ENCODE measurements at regions not wholly inside any gene's neighbourhood (a gene's known extent, or its start where the extent isn't known, plus 50 kb on each side); places are given as distances from the start of the nearest gene placed in this dataset.
"Not testable (repeated sequence)": the region's sequence is repeated elsewhere in the genome, so short reads cannot be mapped to it uniquely, and the experiment has no call there.

DNA sequence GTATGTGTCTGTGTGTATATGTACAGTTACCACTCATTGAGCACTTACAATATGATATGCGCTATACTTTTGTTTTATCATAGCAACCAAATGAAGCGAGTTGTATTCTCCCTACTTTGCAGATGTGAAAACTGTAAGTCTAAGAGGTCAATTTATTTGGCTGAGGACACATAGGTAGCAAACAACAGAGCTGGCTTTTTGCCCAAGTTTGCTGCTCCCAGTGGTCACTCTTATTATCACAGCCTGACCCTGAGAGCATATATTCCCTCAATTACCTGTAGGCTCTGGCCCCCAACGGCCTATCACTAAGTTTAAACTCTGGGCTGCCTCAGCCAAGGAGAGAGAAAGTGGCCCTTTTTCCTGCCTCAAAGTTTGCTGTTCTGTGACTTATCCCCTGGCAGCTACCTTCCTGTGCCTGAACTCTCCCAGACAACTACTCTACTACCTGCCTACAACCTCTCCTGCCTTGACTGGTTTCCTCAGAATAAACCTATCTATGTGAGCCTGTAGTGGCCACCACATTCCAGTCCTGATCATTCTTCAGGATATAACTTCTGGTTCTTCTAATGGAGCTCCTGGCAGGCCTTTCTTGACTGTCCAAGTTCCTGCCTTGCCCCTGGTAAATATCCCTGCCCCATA lies 221.8 kb downstream of the FRK start:
- TF ChIP-seq, protein P1, sequence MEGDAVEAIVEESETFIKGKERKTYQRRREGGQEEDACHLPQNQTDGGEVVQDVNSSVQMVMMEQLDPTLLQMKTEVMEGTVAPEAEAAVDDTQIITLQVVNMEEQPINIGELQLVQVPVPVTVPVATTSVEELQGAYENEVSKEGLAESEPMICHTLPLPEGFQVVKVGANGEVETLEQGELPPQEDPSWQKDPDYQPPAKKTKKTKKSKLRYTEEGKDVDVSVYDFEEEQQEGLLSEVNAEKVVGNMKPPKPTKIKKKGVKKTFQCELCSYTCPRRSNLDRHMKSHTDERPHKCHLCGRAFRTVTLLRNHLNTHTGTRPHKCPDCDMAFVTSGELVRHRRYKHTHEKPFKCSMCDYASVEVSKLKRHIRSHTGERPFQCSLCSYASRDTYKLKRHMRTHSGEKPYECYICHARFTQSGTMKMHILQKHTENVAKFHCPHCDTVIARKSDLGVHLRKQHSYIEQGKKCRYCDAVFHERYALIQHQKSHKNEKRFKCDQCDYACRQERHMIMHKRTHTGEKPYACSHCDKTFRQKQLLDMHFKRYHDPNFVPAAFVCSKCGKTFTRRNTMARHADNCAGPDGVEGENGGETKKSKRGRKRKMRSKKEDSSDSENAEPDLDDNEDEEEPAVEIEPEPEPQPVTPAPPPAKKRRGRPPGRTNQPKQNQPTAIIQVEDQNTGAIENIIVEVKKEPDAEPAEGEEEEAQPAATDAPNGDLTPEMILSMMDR (IDR thresholded peaks at IDR 0.05): peak; percentile 27
- H3K36me3 ChIP-seq: no peaks in the 10 kb centered on the region
- no peaks in the 10 kb centered on the region for H3K27me3 ChIP-seq (replicated peaks; ENCODE audit: insufficient read depth)
- DNase-seq (ENCODE audit: low spot score) (no peak), ATAC-seq (ENCODE audit: insufficient number of reproducible peaks, low FRiP score, low read depth) (no peak)
- no peaks in the 10 kb centered on the region for H3K9me3 ChIP-seq
- H3K4me1 ChIP-seq (ENCODE audit: control insufficient read depth in 1 of 2, low read depth in 2 of 2): no peaks in the 10 kb centered on the region
- no peak overlapping the region for H3K27ac ChIP-seq
- no peak overlapping the region for H3K4me3 ChIP-seq

DNA sequence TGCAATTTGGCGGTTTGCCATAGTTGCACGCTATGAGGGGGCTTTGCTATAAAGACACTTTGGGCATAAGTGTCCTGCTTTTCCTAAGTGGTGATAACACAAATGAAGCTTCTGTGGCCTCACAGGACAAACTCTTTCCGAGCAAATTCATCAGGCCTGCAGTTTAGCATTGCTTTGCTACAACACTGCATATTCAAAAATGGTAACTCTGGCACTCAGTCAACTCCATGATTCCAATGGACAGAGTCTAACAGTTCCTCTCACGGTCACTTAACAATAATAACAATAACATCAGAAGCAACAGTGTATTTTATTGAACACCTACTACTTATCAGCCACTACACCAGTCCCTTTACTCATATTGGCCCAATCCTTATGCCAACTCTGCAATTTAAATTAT lies 222.5 kb downstream of the FRK start:
- Histone ChIP-seq H3K4me3 (no peak overlapping the region), H3K27ac (no peak overlapping the region), H3K9me3 (no peaks in the 10 kb centered on the region), H3K36me3 (no peaks in the 10 kb centered on the region), H3K27me3 (replicated peaks; ENCODE audit: insufficient read depth) (no peaks in the 10 kb centered on the region), H3K4me1 (ENCODE audit: control insufficient read depth in 1 of 2, low read depth in 2 of 2) (no peaks in the 10 kb centered on the region)
- DNase-seq (ENCODE audit: low spot score): no peak
- ATAC-seq (ENCODE audit: insufficient number of reproducible peaks, low FRiP score, low read depth): no peak
- TF ChIP-seq, protein P1 (IDR thresholded peaks at IDR 0.05): no peak

DNA sequence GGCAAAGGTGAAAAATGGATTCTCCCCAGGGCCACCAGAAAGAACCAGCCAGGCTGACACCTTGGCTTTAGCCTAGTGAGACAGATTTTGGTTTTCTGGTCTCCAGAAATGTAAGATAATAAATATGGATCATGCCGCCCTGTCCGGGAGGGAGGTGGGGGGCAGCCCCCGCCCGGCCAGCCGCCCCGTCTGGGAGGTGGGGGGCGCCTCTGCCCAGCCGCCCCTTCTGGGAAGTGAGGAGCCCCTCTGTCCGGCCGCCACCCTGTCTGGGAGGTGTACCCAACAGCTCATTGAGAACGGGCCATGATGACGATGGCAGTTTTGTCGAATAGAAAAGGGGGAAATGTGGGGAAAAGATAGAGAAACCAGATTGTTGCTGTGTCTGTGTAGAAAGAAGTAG lies 224.3 kb downstream of the FRK start:
- H3K36me3 ChIP-seq; DNase-seq (ENCODE audit: low spot score); ATAC-seq (ENCODE audit: insufficient number of reproducible peaks, low FRiP score, low read depth); H3K27me3 ChIP-seq (replicated peaks; ENCODE audit: insufficient read depth); H3K4me3 ChIP-seq; H3K4me1 ChIP-seq (ENCODE audit: control insufficient read depth in 1 of 2, low read depth in 2 of 2); H3K9me3 ChIP-seq; H3K27ac ChIP-seq: not testable (repeated sequence)

DNA sequence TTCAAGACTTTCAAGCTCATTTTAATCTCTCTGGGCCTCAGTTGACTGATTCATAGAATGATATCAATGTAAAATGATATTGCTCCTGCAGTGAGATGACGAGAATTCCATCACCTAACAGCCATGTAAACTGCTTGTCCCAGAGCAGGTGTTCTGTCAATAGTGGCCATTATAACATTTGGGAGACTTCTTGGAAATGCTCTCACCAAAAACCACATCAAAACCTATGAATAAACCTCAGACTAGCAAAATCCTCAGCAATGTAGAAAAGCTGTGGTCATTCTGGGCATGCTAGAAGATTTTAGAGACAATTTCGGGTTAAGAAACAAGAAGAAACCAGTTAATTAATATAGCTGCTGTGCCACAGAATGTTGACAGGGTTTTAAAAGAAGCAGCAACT lies 225.4 kb downstream of the FRK start:
- DNase-seq (ENCODE audit: low spot score): no peak
- Histone ChIP-seq H3K36me3 (no peaks in the 10 kb centered on the region), H3K4me3 (no peak overlapping the region)

DNA sequence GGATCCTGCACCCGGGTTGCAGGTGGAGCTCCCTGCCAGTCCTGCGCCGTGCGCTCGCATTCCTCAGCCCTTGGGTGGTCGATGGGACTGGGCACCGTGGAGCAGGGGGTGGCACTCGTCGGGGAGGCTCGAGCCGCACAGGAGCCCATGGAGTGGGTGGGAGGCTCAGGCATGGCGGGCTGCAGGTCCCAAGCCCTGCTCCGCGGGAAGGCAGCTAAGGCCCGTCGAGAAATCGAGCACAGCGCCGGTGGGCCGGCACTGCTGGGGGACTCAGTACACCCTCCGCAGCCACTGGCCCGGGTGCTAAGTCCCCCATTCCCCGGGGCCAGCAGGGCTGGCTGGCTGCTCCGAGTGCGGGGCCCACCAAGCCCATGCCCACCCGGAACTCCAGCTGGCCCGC lies 226.1 kb downstream of the FRK start:
- ATAC-seq (ENCODE audit: insufficient number of reproducible peaks, low FRiP score, low read depth); H3K27me3 ChIP-seq (replicated peaks; ENCODE audit: insufficient read depth); H3K9me3 ChIP-seq; H3K36me3 ChIP-seq; DNase-seq (ENCODE audit: low spot score); H3K27ac ChIP-seq; H3K4me1 ChIP-seq (ENCODE audit: control insufficient read depth in 1 of 2, low read depth in 2 of 2); H3K4me3 ChIP-seq: not testable (repeated sequence)

More for the DNA sequence above, 225.4 kb downstream of the FRK start:
- no peak for ATAC-seq (ENCODE audit: insufficient number of reproducible peaks, low FRiP score, low read depth)
- Histone ChIP-seq H3K27me3 (replicated peaks; ENCODE audit: insufficient read depth) (no peaks in the 10 kb centered on the region), H3K4me1 (ENCODE audit: control insufficient read depth in 1 of 2, low read depth in 2 of 2) (no peaks in the 10 kb centered on the region), H3K9me3 (no peaks in the 10 kb centered on the region), H3K27ac (no peak overlapping the region)
- TF ChIP-seq, protein P1 (IDR thresholded peaks at IDR 0.05): no peak

DNA sequence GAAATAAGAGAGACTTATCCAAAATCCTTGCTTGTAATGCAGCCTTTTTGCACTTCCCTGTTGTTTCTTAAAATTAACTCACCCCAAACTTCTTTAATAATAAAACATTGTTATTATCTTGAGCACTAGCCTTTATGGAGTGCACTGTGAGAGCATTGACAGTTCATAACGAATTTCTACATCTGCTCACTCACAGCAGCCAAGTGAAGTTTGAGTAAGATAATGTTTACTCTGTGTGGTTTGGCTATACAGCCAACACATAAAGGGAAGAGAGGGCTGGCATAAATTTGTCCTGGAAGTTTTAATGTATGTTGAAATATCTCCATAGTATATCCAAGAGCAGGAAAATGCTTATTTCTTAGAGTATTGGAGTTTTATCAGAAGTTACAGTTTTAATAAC lies 227.9 kb downstream of the FRK start:
- Histone ChIP-seq H3K4me1 (ENCODE audit: control insufficient read depth in 1 of 2, low read depth in 2 of 2) (no peaks in the 10 kb centered on the region), H3K4me3 (no peak overlapping the region), H3K9me3 (no peaks in the 10 kb centered on the region), H3K36me3 (no peaks in the 10 kb centered on the region), H3K27ac (no peak overlapping the region), H3K27me3 (replicated peaks; ENCODE audit: insufficient read depth) (no peaks in the 10 kb centered on the region)
- TF ChIP-seq, protein P1 (IDR thresholded peaks at IDR 0.05): no peak
- no peak for ATAC-seq (ENCODE audit: insufficient number of reproducible peaks, low FRiP score, low read depth)
- no peak for DNase-seq (ENCODE audit: low spot score)

Measured in thoracic aorta (tissue), 2 donors.